MM.1S (cell line): ENCODE measurements at regions not wholly inside any gene's neighbourhood (a gene's known extent, or its start where the extent isn't known, plus 50 kb on each side); places are given as distances from the start of the nearest gene placed in this dataset.

Experiments
- DNase-seq: peaks from one replicate; pipeline ENCODE4 v3.0.0-alpha.2; 2015
- H2AFZ ChIP-seq: fragments of 300-600 bp; sonication (generic); 2 replicates; pipeline ENCODE4 v1.6.0; 2016; ENCODE audit warnings: antibody characterized with exemption, low read length
- H3F3A ChIP-seq: fragments of 300-600 bp; sonication (generic); 2 replicates; pipeline ENCODE4 v1.6.1; 2016; ENCODE audit warnings: mild to moderate bottlenecking, antibody characterized with exemption, low read length, moderate library complexity, mixed read lengths; ENCODE audit not compliant: insufficient read depth
- H3K27ac ChIP-seq: fragments of 300-600 bp; sonication (generic); 2 replicates; pipeline ENCODE4 v1.5.1; 2016; ENCODE audit warnings: mild to moderate bottlenecking, low read length
- H3K27me3 ChIP-seq: fragments of 300-600 bp; sonication (generic); replicated peaks from 2 replicates; pipeline ENCODE4 v1.6.0; 2016; ENCODE audit warnings: low read length; ENCODE audit not compliant: insufficient read depth
- H3K36me3 ChIP-seq: fragments of 300-600 bp; sonication (generic); replicated peaks from 2 replicates; pipeline ENCODE4 v1.6.1; 2016; ENCODE audit warnings: mild to moderate bottlenecking, low read length, mixed read lengths; ENCODE audit not compliant: insufficient read depth
- H3K4me1 ChIP-seq: fragments of 300-600 bp; sonication (generic); 2 replicates; pipeline ENCODE4 v1.6.1; 2016; ENCODE audit warnings: low read length, mixed read lengths
- H3K4me2 ChIP-seq: fragments of 300-600 bp; sonication (generic); 2 replicates; pipeline ENCODE4 v1.6.0; 2016; ENCODE audit warnings: low read depth, low read length
- H3K4me3 ChIP-seq: fragments of 300-600 bp; sonication (generic); 2 replicates; pipeline ENCODE4 v1.5.1; 2016; ENCODE audit warnings: low read length, mixed read lengths
- H3K79me2 ChIP-seq: fragments of 300-600 bp; sonication (generic); 2 replicates; pipeline ENCODE4 v1.6.1; 2016; ENCODE audit warnings: mixed run types, low read length, mixed read lengths
- H3K9ac ChIP-seq: fragments of 300-600 bp; sonication (generic); 2 replicates; pipeline ENCODE4 v1.6.1; 2016; ENCODE audit warnings: low read length, mixed read lengths
- H3K9me2 ChIP-seq: fragments of 300-600 bp; sonication (generic); replicated peaks from 2 replicates; pipeline ENCODE4 v1.6.1; 2016; ENCODE audit warnings: mild to moderate bottlenecking, low read length, mixed read lengths; ENCODE audit not compliant: insufficient read depth
- H3K9me3 ChIP-seq: fragments of 300-600 bp; sonication (generic); replicated peaks from 2 replicates; pipeline ENCODE4 v1.6.1; 2016; ENCODE audit warnings: mild to moderate bottlenecking, low read length, mixed read lengths; ENCODE audit not compliant: insufficient read depth
- H4K20me1 ChIP-seq: fragments of 300-600 bp; sonication (generic); 2 replicates; pipeline ENCODE4 v1.6.1; 2016; ENCODE audit warnings: mild to moderate bottlenecking, low read length, moderate library complexity, mixed read lengths; ENCODE audit not compliant: insufficient read depth
- EZH2 ChIP-seq: fragments of 300-600 bp; sonication (generic); optimal IDR thresholded peaks from 2 replicates; pipeline ENCODE3; 2017; ENCODE audit warnings: low read depth, mild to moderate bottlenecking, antibody characterized with exemption, low read length, mixed read lengths
- EZH2phosphoT487 ChIP-seq: fragments of 300-600 bp; sonication (generic); IDR thresholded peaks from 2 replicates; pipeline ENCODE4 v1.6.1; 2018; ENCODE audit warnings: antibody characterized with exemption, low read length
- TF ChIP-seq, protein P1 (sequence below): fragments of 300-600 bp; sonication (generic); IDR thresholded peaks from 2 replicates; pipeline ENCODE4 v1.5.1; 2016; ENCODE audit warnings: antibody characterized with exemption, low read length, mixed read lengths

- Histone ChIP-seq H3K9me3 (no peaks in the 10 kb centered on the region), H2AFZ (no peak overlapping the region), H3K36me3 (no peaks in the 10 kb centered on the region), H3K4me3 (no peak overlapping the region), H3K79me2 (no peaks in the 10 kb centered on the region), H4K20me1 (no peaks in the 10 kb centered on the region), H3K9me2 (no peaks in the 10 kb centered on the region), H3K27me3 (no peaks in the 10 kb centered on the region), H3K27ac (no peak overlapping the region), H3K9ac (no peak overlapping the region), H3K4me2 (no peak overlapping the region), H3F3A (no peaks in the 10 kb centered on the region), H3K4me1 (no peaks in the 10 kb centered on the region)
- DNase-seq: no peak
- TF ChIP-seq EZH2 (no peak), EZH2phosphoT487 (no peak)
- TF ChIP-seq, protein P1, sequence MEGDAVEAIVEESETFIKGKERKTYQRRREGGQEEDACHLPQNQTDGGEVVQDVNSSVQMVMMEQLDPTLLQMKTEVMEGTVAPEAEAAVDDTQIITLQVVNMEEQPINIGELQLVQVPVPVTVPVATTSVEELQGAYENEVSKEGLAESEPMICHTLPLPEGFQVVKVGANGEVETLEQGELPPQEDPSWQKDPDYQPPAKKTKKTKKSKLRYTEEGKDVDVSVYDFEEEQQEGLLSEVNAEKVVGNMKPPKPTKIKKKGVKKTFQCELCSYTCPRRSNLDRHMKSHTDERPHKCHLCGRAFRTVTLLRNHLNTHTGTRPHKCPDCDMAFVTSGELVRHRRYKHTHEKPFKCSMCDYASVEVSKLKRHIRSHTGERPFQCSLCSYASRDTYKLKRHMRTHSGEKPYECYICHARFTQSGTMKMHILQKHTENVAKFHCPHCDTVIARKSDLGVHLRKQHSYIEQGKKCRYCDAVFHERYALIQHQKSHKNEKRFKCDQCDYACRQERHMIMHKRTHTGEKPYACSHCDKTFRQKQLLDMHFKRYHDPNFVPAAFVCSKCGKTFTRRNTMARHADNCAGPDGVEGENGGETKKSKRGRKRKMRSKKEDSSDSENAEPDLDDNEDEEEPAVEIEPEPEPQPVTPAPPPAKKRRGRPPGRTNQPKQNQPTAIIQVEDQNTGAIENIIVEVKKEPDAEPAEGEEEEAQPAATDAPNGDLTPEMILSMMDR: no peak
These were observed 836.1 kb downstream of the VRK1 start for GRCh38 chr14:97633131-97633738.

DNA sequence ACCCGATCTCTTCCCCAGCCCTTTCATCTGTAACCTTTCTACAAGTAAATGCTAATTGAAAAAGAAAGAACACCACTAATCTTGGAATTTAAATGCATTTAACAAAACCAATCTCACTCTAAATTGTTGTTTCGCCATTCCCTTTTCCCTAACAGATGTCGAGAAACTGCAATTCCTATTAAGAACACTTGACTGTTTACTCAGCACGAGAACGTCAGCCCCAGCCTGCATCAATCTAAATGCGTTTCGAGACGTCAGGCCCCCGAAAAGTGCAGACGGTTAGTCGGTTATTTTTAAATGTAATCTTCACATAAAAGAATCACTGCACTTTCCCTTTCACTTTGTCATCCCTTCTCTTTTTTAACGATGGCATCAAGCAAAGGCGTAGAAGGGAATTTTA, 837.6 kb downstream of the VRK1 start:
- no peaks in the 10 kb centered on the region for H3F3A ChIP-seq
- no peak overlapping the region for H3K27ac ChIP-seq
- TF ChIP-seq, protein P1: no peak
- TF ChIP-seq EZH2phosphoT487 (no peak), EZH2 (no peak)
- no peaks in the 10 kb centered on the region for H3K4me1 ChIP-seq
- H3K9ac ChIP-seq: no peak overlapping the region
- H2AFZ ChIP-seq: no peak overlapping the region
- no peak for DNase-seq
- no peaks in the 10 kb centered on the region for H4K20me1 ChIP-seq
- H3K4me2 ChIP-seq: no peak overlapping the region
- H3K9me2 ChIP-seq: no peaks in the 10 kb centered on the region
- no peaks in the 10 kb centered on the region for H3K9me3 ChIP-seq
- no peaks in the 10 kb centered on the region for H3K79me2 ChIP-seq
- no peaks in the 10 kb centered on the region for H3K27me3 ChIP-seq
- H3K4me3 ChIP-seq: no peak overlapping the region
- H3K36me3 ChIP-seq: no peaks in the 10 kb centered on the region

DNA sequence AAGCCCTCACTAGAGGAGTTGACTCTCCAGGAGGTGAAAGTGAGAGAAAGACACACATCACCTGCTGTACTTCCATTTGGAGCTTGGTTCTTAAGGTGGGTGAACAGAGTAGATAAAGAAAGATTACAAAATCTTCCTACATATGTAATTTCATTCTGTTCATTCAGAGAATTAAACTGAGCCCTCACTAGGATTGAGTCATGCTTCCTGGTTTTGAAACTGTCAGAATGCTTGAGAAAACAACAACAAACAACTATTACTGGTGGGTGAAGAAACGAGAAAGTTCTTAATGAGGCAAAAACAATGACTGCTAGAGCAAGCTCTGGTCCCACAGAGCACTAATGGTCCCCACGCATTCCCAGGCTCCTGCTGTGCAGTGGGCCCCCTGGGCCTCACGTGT, 841.7 kb downstream of the VRK1 start:
- H3K9me2 ChIP-seq: no peaks in the 10 kb centered on the region
- no peak overlapping the region for H3K4me2 ChIP-seq
- no peaks in the 10 kb centered on the region for H3K4me1 ChIP-seq
- H3K4me3 ChIP-seq: no peak overlapping the region
- H3F3A ChIP-seq: no peaks in the 10 kb centered on the region
- TF ChIP-seq, protein P1: no peak
- TF ChIP-seq EZH2phosphoT487 (no peak), EZH2 (no peak)
- no peaks in the 10 kb centered on the region for H3K27me3 ChIP-seq
- no peak overlapping the region for H3K27ac ChIP-seq
- no peak for DNase-seq
- H3K9ac ChIP-seq: no peak overlapping the region
- no peaks in the 10 kb centered on the region for H3K36me3 ChIP-seq
- no peaks in the 10 kb centered on the region for H3K79me2 ChIP-seq
- no peaks in the 10 kb centered on the region for H3K9me3 ChIP-seq
- H4K20me1 ChIP-seq: no peaks in the 10 kb centered on the region
- H2AFZ ChIP-seq: no peak overlapping the region
